Coronary artery (tissue), 2 donors: ENCODE measurements at regions not wholly inside any gene's neighbourhood (a gene's known extent, or its start where the extent isn't known, plus 50 kb on each side); places are given as distances from the start of the nearest gene placed in this dataset.

Source experiments
- DNase-seq: peaks from one replicate; pipeline ENCODE4 v3.0.0-alpha.2; 2017; ENCODE audit warnings: low spot score
- H3K27ac ChIP-seq, 2 donors: fragments of 200-600 bp; sonication (generic); one replicate each; pipeline ENCODE4 v1.5.1; 2016 to 2019
- H3K4me3 ChIP-seq: fragments of 200-600 bp; sonication (generic); 2 replicates; pipeline ENCODE4 v1.5.1; 2016; ENCODE audit warnings: mild to moderate bottlenecking, moderate library complexity
- TF ChIP-seq, protein P1 (sequence below): fragments of 200-600 bp; sonication (generic); IDR thresholded peaks from one replicate; pipeline ENCODE4 v1.5.1; 2019; ENCODE audit warnings: antibody characterized with exemption

GRCh38 chr10:113354711-113355110, 198.1 kb upstream of the HABP2 start:
- Histone ChIP-seq H3K4me3 (no peak overlapping the region), H3K27ac (no peak overlapping the region)
- DNase-seq, result no peak
- TF ChIP-seq, protein P1, sequence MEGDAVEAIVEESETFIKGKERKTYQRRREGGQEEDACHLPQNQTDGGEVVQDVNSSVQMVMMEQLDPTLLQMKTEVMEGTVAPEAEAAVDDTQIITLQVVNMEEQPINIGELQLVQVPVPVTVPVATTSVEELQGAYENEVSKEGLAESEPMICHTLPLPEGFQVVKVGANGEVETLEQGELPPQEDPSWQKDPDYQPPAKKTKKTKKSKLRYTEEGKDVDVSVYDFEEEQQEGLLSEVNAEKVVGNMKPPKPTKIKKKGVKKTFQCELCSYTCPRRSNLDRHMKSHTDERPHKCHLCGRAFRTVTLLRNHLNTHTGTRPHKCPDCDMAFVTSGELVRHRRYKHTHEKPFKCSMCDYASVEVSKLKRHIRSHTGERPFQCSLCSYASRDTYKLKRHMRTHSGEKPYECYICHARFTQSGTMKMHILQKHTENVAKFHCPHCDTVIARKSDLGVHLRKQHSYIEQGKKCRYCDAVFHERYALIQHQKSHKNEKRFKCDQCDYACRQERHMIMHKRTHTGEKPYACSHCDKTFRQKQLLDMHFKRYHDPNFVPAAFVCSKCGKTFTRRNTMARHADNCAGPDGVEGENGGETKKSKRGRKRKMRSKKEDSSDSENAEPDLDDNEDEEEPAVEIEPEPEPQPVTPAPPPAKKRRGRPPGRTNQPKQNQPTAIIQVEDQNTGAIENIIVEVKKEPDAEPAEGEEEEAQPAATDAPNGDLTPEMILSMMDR, result no peak

DNA sequence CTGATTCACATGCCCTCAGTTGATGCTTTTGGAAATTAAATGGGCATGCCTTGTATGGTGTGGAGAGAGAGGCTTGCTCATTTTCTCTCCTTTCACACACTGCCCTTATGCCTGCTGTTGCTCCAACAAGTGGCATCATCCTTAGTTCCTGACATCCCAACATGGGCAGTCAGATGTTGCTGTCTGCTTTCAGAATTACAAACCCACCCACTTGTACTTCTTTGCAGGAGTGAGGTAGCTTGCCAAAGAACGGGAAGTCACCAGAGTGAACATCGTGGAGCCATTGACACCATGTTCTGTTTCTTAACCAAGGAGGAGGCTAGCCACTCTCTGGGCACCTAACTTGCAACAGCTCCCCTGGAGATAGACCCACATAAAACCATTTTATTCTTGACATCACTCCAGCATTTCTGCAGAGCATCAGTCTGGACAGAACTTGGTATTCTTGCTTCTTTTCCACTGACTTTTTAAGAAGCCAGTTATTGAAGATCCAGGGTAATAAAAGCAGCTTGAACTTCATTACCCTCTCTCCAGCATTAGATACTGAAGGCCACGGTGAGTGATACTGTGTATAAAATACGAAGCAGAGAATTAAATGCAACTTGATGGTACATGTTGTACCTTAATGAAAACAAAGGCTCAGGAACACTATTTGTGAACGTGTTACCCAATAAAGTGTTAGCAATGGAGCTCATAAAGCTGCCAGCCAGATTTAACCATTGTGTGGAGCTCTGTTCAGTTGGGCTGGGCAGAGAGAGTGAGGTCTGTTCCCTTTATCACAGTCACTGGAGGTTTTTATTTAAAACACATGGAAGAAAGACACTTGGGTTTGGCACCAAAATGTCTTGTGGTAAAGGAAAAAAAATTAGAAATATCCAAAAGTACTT, 195.8 kb upstream of the HABP2 start:
- H3K4me3 ChIP-seq, result no peak overlapping the region
- H3K27ac ChIP-seq, result no peak overlapping the region
- TF ChIP-seq, protein P1, result no peak
- DNase-seq, result no peak

GRCh38 chr10:113357681-113358300, 195.1 kb upstream of the HABP2 start:
- DNase-seq, result no peak

GRCh38 chr10:113359655-113360054, 193.2 kb upstream of the HABP2 start:
- Histone ChIP-seq H3K27ac (no peak overlapping the region), H3K4me3 (no peak overlapping the region)
- TF ChIP-seq, protein P1, result no peak
- no peak for DNase-seq

More at GRCh38 chr10:113357681-113358300, 195.1 kb upstream of the HABP2 start:
- TF ChIP-seq, protein P1, result no peak
- H3K4me3 ChIP-seq, result no peak overlapping the region
- H3K27ac ChIP-seq, result no peak overlapping the region

DNA sequence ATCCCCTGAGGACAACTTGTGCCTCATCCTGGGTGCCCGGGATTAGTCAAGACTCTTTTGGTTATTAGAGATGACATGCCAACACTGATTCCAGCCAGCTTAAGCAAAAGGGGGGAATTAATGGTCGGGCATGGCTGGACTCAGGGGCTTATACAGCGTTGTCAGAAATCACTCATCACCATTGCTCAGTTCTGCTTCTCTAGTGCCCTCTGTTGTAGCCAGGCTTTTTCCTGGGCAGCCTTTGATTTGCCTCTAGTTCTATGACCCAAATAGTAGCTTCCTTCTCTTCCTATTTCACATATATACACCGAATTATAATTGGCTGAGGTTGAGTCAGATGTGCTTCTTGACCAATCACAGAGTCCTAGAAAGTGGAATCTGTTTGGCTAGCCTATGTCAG, 192.0 kb upstream of the HABP2 start:
- no peak overlapping the region for H3K27ac ChIP-seq
- TF ChIP-seq, protein P1, result no peak
- no peak overlapping the region for H3K4me3 ChIP-seq
- no peak for DNase-seq

DNA sequence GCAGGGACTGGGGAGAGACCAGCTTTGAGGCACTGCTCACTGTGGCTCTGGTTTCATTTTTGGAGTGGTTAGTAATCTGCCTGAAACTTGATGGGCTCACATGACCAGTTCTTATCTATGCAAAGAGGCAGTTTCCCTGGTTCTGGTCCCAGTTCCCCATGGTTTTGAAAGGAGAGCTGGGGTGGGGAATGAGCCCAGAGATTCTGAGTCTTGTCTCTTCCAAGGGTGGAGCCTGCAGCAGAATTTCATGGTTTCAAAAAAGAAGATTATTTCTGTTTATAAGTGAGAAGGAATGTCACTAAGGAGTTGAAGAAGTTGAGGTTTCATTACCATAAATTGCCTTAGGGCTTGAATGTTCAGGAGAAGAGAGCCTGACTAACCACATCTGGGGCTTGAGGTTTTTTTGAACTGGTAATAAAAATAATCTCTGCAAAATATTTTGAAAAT, 190.2 kb upstream of the HABP2 start:
- Histone ChIP-seq H3K27ac (peak overlapping the region in 1 of 2 donors; percentile 54), H3K4me3 (peak overlapping the region; percentile 41)
- TF ChIP-seq, protein P1, result no peak
- no peak for DNase-seq
